ENCODE measurements at regions not wholly inside any gene's neighbourhood (a gene's known extent, or its start where the extent isn't known, plus 50 kb on each side); places are given as distances from the start of the nearest gene placed in this dataset.

DNA sequence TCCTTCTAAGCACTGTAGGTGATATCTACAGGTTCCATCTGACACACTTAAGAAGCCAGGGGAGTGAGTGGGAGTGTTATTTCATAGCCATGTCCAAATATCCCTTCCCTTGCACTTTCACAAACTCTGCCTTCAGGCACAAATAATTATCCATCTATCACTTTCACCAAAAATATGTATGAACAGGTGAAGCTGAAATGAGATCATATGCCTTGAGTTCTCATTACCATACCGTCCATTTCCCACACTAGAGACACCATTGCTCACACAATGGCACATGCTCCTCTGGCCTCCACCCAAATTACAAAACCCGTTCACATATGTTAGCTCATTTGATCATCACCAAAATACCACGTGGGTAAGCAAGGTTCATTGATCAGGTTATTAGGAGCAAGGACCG, 151.9 kb upstream of the BNIP2 start:
- DNase-seq (no peak), ATAC-seq (no peak)
- intact Hi-C loops (cut with DNase I; ENCODE audit: low total_unique reads) = no loop called here
- in situ Hi-C loops (cut with MboI; ENCODE audit: low sequenced_read_pairs in 4 of 4) = no loop called here
- H3K4me3 ChIP-seq = no peak overlapping the region
- H3K36me3 ChIP-seq = no peaks in the 10 kb centered on the region
- H3K27me3 ChIP-seq = peaks cover 0 to 3% (median 0%) of the 10 kb centered on the region in 3 donors
- H3K27ac ChIP-seq = no peak overlapping the region
- no peaks in the 10 kb centered on the region for H3K4me1 ChIP-seq
- H3K9me3 ChIP-seq = no peaks in the 10 kb centered on the region
- TF ChIP-seq, protein P1, sequence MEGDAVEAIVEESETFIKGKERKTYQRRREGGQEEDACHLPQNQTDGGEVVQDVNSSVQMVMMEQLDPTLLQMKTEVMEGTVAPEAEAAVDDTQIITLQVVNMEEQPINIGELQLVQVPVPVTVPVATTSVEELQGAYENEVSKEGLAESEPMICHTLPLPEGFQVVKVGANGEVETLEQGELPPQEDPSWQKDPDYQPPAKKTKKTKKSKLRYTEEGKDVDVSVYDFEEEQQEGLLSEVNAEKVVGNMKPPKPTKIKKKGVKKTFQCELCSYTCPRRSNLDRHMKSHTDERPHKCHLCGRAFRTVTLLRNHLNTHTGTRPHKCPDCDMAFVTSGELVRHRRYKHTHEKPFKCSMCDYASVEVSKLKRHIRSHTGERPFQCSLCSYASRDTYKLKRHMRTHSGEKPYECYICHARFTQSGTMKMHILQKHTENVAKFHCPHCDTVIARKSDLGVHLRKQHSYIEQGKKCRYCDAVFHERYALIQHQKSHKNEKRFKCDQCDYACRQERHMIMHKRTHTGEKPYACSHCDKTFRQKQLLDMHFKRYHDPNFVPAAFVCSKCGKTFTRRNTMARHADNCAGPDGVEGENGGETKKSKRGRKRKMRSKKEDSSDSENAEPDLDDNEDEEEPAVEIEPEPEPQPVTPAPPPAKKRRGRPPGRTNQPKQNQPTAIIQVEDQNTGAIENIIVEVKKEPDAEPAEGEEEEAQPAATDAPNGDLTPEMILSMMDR (IDR thresholded peaks at IDR 0.05 in 4 of 5, conservative IDR thresholded peaks at IDR 0.05 in 1 of 5) = no peak
- TF ChIP-seq POLR2A (IDR thresholded peaks at IDR 0.05) = no peak

DNA sequence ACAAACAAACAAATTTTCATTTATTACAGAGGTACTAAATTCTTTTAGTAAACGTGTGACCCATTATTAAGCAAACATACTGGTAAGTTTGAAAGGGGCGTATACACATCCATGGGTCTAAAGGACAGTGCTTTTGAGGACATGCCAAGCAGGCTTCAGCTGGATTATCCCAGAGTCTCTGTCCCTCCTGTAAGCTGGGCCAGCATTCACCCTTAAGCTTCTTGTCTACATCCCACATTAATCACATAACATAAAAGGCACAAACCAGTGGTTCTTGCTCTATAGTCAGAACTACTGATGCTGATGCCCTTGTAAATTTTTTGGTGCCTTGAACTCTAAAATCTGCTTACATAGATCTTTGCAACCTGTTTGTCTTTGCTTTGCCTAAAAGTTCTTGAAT, 150.8 kb upstream of the BNIP2 start:
- Histone ChIP-seq H3K36me3 (no peaks in the 10 kb centered on the region), H3K9me3 (no peaks in the 10 kb centered on the region), H3K27me3 (peaks cover 0 to 3% (median 0%) of the 10 kb centered on the region in 3 donors), H3K4me3 (no peak overlapping the region), H3K4me1 (no peaks in the 10 kb centered on the region), H3K27ac (no peak overlapping the region)
- TF ChIP-seq, protein P1 (IDR thresholded peaks at IDR 0.05 in 4 of 5, conservative IDR thresholded peaks at IDR 0.05 in 1 of 5) = no peak
- TF ChIP-seq POLR2A (IDR thresholded peaks at IDR 0.05) = no peak
- DNase-seq = no peak
- intact Hi-C loops (cut with DNase I; ENCODE audit: low total_unique reads) (no loop called here), in situ Hi-C loops (cut with MboI; ENCODE audit: low sequenced_read_pairs in 4 of 4) (no loop called here)
- no peak for ATAC-seq

DNA sequence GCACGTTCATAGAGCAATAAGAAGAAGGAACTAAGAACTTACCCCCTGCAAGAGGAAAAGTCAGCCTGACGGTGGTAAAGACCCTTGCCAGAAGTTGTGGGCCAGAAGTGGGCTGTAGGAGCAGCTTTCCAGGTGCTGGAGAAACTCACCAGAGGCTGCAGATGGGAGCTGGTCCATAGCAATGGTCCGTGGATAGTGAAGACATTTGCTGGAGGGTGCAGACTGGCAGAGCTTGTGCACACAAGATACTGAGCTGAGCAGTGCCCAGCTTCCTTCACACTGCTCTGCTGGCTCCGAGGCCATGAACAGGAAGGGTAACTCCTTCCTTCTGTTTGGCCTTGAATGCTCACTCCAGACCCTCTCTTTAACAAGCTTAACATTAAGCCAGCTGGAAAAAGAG, 149.8 kb upstream of the BNIP2 start:
- in situ Hi-C loops (cut with MboI; ENCODE audit: low sequenced_read_pairs in 4 of 4) (no loop called here), intact Hi-C loops (cut with DNase I; ENCODE audit: low total_unique reads) (no loop called here)

DNA sequence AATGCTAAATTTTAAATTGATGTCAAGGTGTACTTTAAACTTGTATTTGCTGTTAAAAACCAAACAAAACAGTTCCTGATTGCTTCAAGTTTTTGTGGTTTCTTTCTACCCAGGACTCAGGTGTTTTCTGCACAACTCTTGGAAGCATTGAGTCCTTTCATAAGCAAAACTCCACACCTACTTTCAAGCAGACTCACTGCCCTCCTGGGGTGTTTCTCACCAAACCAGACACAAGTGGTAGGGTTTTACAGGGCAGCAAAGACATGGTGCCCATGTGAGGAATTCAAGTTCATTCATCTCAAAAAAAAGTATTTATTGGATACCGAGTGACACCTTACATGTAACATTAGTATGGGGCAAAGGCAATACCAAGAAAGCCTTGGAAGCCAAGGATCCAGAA, 146.7 kb upstream of the BNIP2 start:
- H3K4me3 ChIP-seq = no peak overlapping the region
- intact Hi-C loops (cut with DNase I; ENCODE audit: low total_unique reads) = no loop called here
- peaks cover 0 to 3% (median 0%) of the 10 kb centered on the region in 3 donors for H3K27me3 ChIP-seq
- no peak for TF ChIP-seq POLR2A (IDR thresholded peaks at IDR 0.05)
- TF ChIP-seq, protein P1 (IDR thresholded peaks at IDR 0.05 in 4 of 5, conservative IDR thresholded peaks at IDR 0.05 in 1 of 5) = no peak
- in situ Hi-C loops (cut with MboI; ENCODE audit: low sequenced_read_pairs in 4 of 4) = no loop called here
- H3K27ac ChIP-seq = no peak overlapping the region
- ATAC-seq (no peak), DNase-seq (no peak)
- no peaks in the 10 kb centered on the region for H3K9me3 ChIP-seq
- H3K36me3 ChIP-seq = no peaks in the 10 kb centered on the region
- H3K4me1 ChIP-seq = no peaks in the 10 kb centered on the region

More for the DNA sequence above, 149.8 kb upstream of the BNIP2 start:
- no peaks in the 10 kb centered on the region for H3K36me3 ChIP-seq
- H3K27ac ChIP-seq = no peak overlapping the region
- TF ChIP-seq POLR2A (IDR thresholded peaks at IDR 0.05) = no peak
- TF ChIP-seq, protein P1 (IDR thresholded peaks at IDR 0.05 in 4 of 5, conservative IDR thresholded peaks at IDR 0.05 in 1 of 5) = no peak
- no peak overlapping the region for H3K4me3 ChIP-seq
- ATAC-seq = no peak
- H3K9me3 ChIP-seq = no peaks in the 10 kb centered on the region
- no peak for DNase-seq
- no peaks in the 10 kb centered on the region for H3K4me1 ChIP-seq
- peaks cover 0 to 3% (median 0%) of the 10 kb centered on the region in 3 donors for H3K27me3 ChIP-seq

DNA sequence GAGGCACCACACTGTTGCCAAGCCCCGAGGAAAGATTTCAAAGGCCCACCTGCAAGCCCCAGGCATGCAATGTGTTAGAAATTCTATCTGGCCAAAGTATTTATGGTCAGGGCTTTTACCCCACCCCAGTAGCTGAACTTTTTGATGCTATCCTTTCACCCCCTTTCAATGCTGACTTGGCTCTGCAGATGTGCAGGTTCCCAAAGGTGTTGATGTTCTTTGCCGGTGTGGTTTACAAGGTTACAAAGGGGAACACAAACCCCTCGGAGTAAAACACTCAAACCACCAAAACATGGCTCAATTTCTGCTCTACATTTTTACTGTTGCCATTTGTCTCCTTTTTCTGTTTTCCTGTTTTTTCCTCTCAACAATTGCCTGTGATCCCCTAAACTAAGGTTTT, 145.4 kb upstream of the BNIP2 start:
- no peak overlapping the region for H3K4me3 ChIP-seq
- H3K4me1 ChIP-seq = no peaks in the 10 kb centered on the region
- H3K9me3 ChIP-seq = no peaks in the 10 kb centered on the region
- no peak overlapping the region for H3K27ac ChIP-seq
- ATAC-seq (no peak), DNase-seq (no peak)
- no peaks in the 10 kb centered on the region for H3K36me3 ChIP-seq
- H3K27me3 ChIP-seq = peaks cover 0 to 3% (median 0%) of the 10 kb centered on the region in 3 donors
- TF ChIP-seq, protein P1 (IDR thresholded peaks at IDR 0.05 in 4 of 5, conservative IDR thresholded peaks at IDR 0.05 in 1 of 5) = no peak
- no peak for TF ChIP-seq POLR2A (IDR thresholded peaks at IDR 0.05)
- intact Hi-C loops (cut with DNase I; ENCODE audit: low total_unique reads) (no loop called here), in situ Hi-C loops (cut with MboI; ENCODE audit: low sequenced_read_pairs in 4 of 4) (no loop called here)

Data from gastrocnemius medialis (tissue), 4 donors.